GM18508 (cell line): ENCODE measurements at regions not wholly inside any gene's neighbourhood (a gene's known extent, or its start where the extent isn't known, plus 50 kb on each side); places are given as distances from the start of the nearest gene placed in this dataset.

Experiments used
- ATAC-seq: cut with Tn5 transposase; IDR thresholded peaks from one replicate; pipeline ENCODE4 v1.9.1; 2021; ENCODE audit warnings: moderate number of reproducible peaks; ENCODE audit not compliant: insufficient read depth, unreplicated experiment

GRCh38 chr10:118537623-118538022 is 57.8 kb downstream of the PRLHR start:
- no peak for ATAC-seq

- no peak for ATAC-seq
These were observed 61.3 kb downstream of the PRLHR start for GRCh38 chr10:118534136-118534535.

GRCh38 chr10:118531105-118531852 is 64.2 kb downstream of the PRLHR start:
- ATAC-seq: no peak

- no peak for ATAC-seq
These were observed 67.0 kb downstream of the PRLHR start for GRCh38 chr10:118528426-118528825.

GRCh38 chr10:118523775-118524174 is 71.7 kb downstream of the PRLHR start:
- no peak for ATAC-seq

- no peak for ATAC-seq
These were observed 72.5 kb downstream of the PRLHR start for GRCh38 chr10:118522791-118523498.

GRCh38 chr10:118521415-118522117 is 73.9 kb downstream of the PRLHR start:
- no peak for ATAC-seq

GRCh38 chr10:118520116-118520742 is 75.2 kb downstream of the PRLHR start:
- no peak for ATAC-seq

GRCh38 chr10:118518095-118518494 is 77.4 kb downstream of the PRLHR start:
- no peak for ATAC-seq

GRCh38 chr10:118516716-118517115 is 78.7 kb downstream of the PRLHR start:
- ATAC-seq: no peak

- no peak for ATAC-seq
These were observed 82.3 kb downstream of the PRLHR start for GRCh38 chr10:118513174-118513573.

GRCh38 chr10:118511711-118512110 is 83.7 kb downstream of the PRLHR start:
- ATAC-seq: no peak

- no peak for ATAC-seq
These were observed 86.6 kb downstream of the PRLHR start for GRCh38 chr10:118508863-118509262.

- no peak for ATAC-seq
These were observed 87.1 kb downstream of the PRLHR start for GRCh38 chr10:118508355-118508754.

- ATAC-seq: no peak
These were observed 88.5 kb downstream of the PRLHR start for GRCh38 chr10:118506671-118507590.

GRCh38 chr10:118505363-118505762 is 90.1 kb downstream of the PRLHR start:
- ATAC-seq: no peak

- ATAC-seq: no peak
These were observed 90.8 kb downstream of the PRLHR start for GRCh38 chr10:118504467-118505205.

- no peak for ATAC-seq
These were observed 91.4 kb downstream of the PRLHR start for GRCh38 chr10:118504044-118504443.

- ATAC-seq: no peak
These were observed 92.3 kb downstream of the PRLHR start for GRCh38 chr10:118503192-118503591.
